SK-N-SH (cell line): ENCODE measurements at regions not wholly inside any gene's neighbourhood (a gene's known extent, or its start where the extent isn't known, plus 50 kb on each side); places are given as distances from the start of the nearest gene placed in this dataset.

Source experiments
- CTCF ChIA-PET: fragments of 300-600, 350-600 bp; formaldehyde crosslinking; extraction: SDS; loops from one replicate; lab custom pipeline; 2021; lab: Yijun Ruan, JAX
- POLR2A ChIA-PET: fragments of 350-600 bp; sonication (Branson Sonifier 250); formaldehyde crosslinking; extraction: SDS; loops from one replicate; lab custom pipeline; 2020; ENCODE audit warnings: antibody characterized with exemption, inconsistent platforms; lab: Yijun Ruan, JAX
- DNase-seq: peaks from one replicate; pipeline ENCODE4 v3.0.0; 2012
- H2AFZ ChIP-seq: fragments of 200-600 bp; sonication (generic); 2 replicates; pipeline ENCODE4 v1.8.1; 2016; ENCODE audit warnings: antibody characterized with exemption, mild to moderate bottlenecking, low read depth
- H3F3A ChIP-seq: fragments of 200-600 bp; sonication (generic); replicated peaks from 2 replicates; pipeline ENCODE3; 2016; ENCODE audit warnings: antibody characterized with exemption, mild to moderate bottlenecking; ENCODE audit not compliant: insufficient read depth
- H3K27ac ChIP-seq, 2 experiments: fragments of 200-500 bp in 1 of 2; fragments of 200-600 bp in 1 of 2; sonication (Bioruptor generic) in 1 of 2; sonication (generic), shearing (Covaris generic) in 1 of 2; 2 replicates each; pipeline versions ENCODE4 v1.5.1 to v1.6.1; 2014 to 2016; ENCODE audit warnings: low read depth in 2 of 2, inconsistent platforms in 1 of 2, low read length in 1 of 2, mild to moderate bottlenecking in 1 of 2, mixed read lengths in 1 of 2
- H3K27me3 ChIP-seq: fragments of 200-600 bp; sonication (generic), shearing (Covaris generic); 2 replicates; pipeline ENCODE4 v1.6.1; 2016; ENCODE audit warnings: mixed run types; ENCODE audit not compliant: insufficient read depth
- H3K36me3 ChIP-seq, 2 experiments: fragments of 200-500 bp in 1 of 2; fragments of 200-600 bp in 1 of 2; sonication (Bioruptor generic) in 1 of 2; sonication (generic) in 1 of 2; replicated peaks in 1 of 2; 2 replicates each; pipeline versions ENCODE3 to v1.5.1; 2014 to 2016; ENCODE audit warnings: low read length in 1 of 2, mild to moderate bottlenecking in 1 of 2; ENCODE audit not compliant: insufficient read depth in 2 of 2, control insufficient read depth in 1 of 2
- H3K4me1 ChIP-seq, 2 experiments: fragments of 200-500 bp in 1 of 2; fragments of 200-600 bp in 1 of 2; sonication (Bioruptor generic) in 1 of 2; sonication (generic), shearing (Covaris generic) in 1 of 2; 2 replicates each; pipeline versions ENCODE4 v1.5.1 to v1.6.1; 2014 to 2016; ENCODE audit warnings: low read depth in 1 of 2, low read length in 1 of 2, mixed run types in 1 of 2; ENCODE audit not compliant: insufficient read depth in 2 of 2, control insufficient read depth in 1 of 2
- H3K4me2 ChIP-seq: fragments of 200-600 bp; sonication (generic), shearing (Covaris generic); 2 replicates; pipeline ENCODE4 v1.6.1; 2017; ENCODE audit warnings: mixed run types
- H3K4me3 ChIP-seq, 2 experiments: fragments of 200-500 bp in 1 of 2; fragments of 200-600 bp in 1 of 2; sonication (Bioruptor generic) in 1 of 2; sonication (generic), shearing (Covaris generic) in 1 of 2; 2 replicates each; pipeline versions ENCODE4 v1.5.1 to v1.8.1; 2014 to 2016; ENCODE audit warnings: low read depth in 2 of 2, inconsistent platforms in 1 of 2, low read length in 1 of 2, mild to moderate bottlenecking in 1 of 2, mixed read lengths in 1 of 2, moderate library complexity in 1 of 2
- H3K79me2 ChIP-seq: fragments of 200-600 bp; sonication (generic); 2 replicates; pipeline ENCODE4 v1.8.1; 2017; ENCODE audit warnings: mild to moderate bottlenecking; ENCODE audit not compliant: insufficient read depth
- H3K9ac ChIP-seq: fragments of 200-600 bp; sonication (generic); 2 replicates; pipeline ENCODE4 v1.6.1; 2017; ENCODE audit warnings: mixed run types
- H3K9me2 ChIP-seq: fragments of 200-600 bp; sonication (generic); 2 replicates; pipeline ENCODE4 v1.6.1; 2017; ENCODE audit warnings: mixed run types
- H3K9me3 ChIP-seq: fragments of 200-600 bp; sonication (generic); 2 replicates; pipeline ENCODE4 v1.6.1; 2017; ENCODE audit warnings: mixed run types, mild to moderate bottlenecking, moderate library complexity
- H4K20me1 ChIP-seq: fragments of 200-600 bp; sonication (generic); 2 replicates; pipeline ENCODE4 v1.6.1; 2017; ENCODE audit warnings: mild to moderate bottlenecking, mixed run types; ENCODE audit not compliant: insufficient read depth
- EP300 ChIP-seq, 2 experiments: IDR thresholded peaks; 2 replicates each; pipeline versions ENCODE4 v1.4.0 to v1.6.1; 2012; ENCODE audit warnings: borderline replicate concordance in 1 of 2, low read depth in 1 of 2, low read length in 1 of 2
- FOXM1 ChIP-seq: IDR thresholded peaks from 2 replicates; pipeline ENCODE4 v1.4.0; 2012; ENCODE audit warnings: low read depth, mild to moderate bottlenecking
- GATA2 ChIP-seq: sonication (generic); formaldehyde crosslinking; IDR thresholded peaks from 2 replicates; pipeline ENCODE4 v1.5.0; 2020; ENCODE audit warnings: mild to moderate bottlenecking, missing genetic modification reagents
- MEF2A ChIP-seq: IDR thresholded peaks from 2 replicates; pipeline ENCODE4 v1.4.0; 2012; ENCODE audit warnings: low read depth, borderline replicate concordance
- MXI1 ChIP-seq: IDR thresholded peaks from 2 replicates; pipeline ENCODE4 v1.6.1; 2012; ENCODE audit warnings: mild to moderate bottlenecking, low read depth, low read length, improper control_type of control experiment
- NFIC ChIP-seq: IDR thresholded peaks from 2 replicates; pipeline ENCODE4 v1.4.0; 2012; ENCODE audit warnings: borderline replicate concordance
- NRF1 ChIP-seq: IDR thresholded peaks from 2 replicates; pipeline ENCODE4 v1.6.1; 2012; ENCODE audit warnings: low read depth, mild to moderate bottlenecking, low read length
- REST ChIP-seq: IDR thresholded peaks from 2 replicates; pipeline ENCODE4 v1.6.1; 2012; ENCODE audit warnings: mild to moderate bottlenecking, low read depth, low read length, moderate library complexity
- RFX5 ChIP-seq: IDR thresholded peaks from 2 replicates; pipeline ENCODE4 v1.6.1; 2012; ENCODE audit warnings: mild to moderate bottlenecking, improper control_type of control experiment, low read length
- RXRA ChIP-seq: IDR thresholded peaks from 2 replicates; pipeline ENCODE4 v1.4.0; 2012; ENCODE audit warnings: low read depth, mild to moderate bottlenecking, borderline replicate concordance
- SIN3A ChIP-seq: IDR thresholded peaks from 2 replicates; pipeline ENCODE4 v1.6.1; 2012; ENCODE audit warnings: low read depth, mild to moderate bottlenecking, low read length, moderate library complexity, borderline replicate concordance
- SMC3 ChIP-seq: IDR thresholded peaks from 2 replicates; pipeline ENCODE4 v1.6.1; 2012; ENCODE audit warnings: low read depth, low read length, improper control_type of control experiment
- TCF12 ChIP-seq: IDR thresholded peaks from 2 replicates; pipeline ENCODE4 v1.4.0; 2012
- TEAD4 ChIP-seq: IDR thresholded peaks from 2 replicates; pipeline ENCODE4 v1.4.0; 2012; ENCODE audit warnings: mild to moderate bottlenecking, borderline replicate concordance; ENCODE audit not compliant: insufficient read depth
- YY1 ChIP-seq: IDR thresholded peaks from 2 replicates; pipeline ENCODE4 v1.4.0; 2012; ENCODE audit warnings: low read depth, mild to moderate bottlenecking
- WGBS: methylation state at CpG from one replicate; pipeline ENCODE4 v1.1.6; 2017; ENCODE audit warnings: low lambda C conversion rate; 5-methylcytosine and 5-hydroxymethylcytosine counted together
- TF ChIP-seq, protein P1 (sequence below): fragments of 150-350 bp; IDR thresholded peaks from 2 replicates; pipeline ENCODE4 v1.6.1; 2016; ENCODE audit warnings: mild to moderate bottlenecking, low read depth, low read length
- TF ChIP-seq, protein P2 (sequence below): IDR thresholded peaks from 2 replicates; pipeline ENCODE4; 2012

DNA sequence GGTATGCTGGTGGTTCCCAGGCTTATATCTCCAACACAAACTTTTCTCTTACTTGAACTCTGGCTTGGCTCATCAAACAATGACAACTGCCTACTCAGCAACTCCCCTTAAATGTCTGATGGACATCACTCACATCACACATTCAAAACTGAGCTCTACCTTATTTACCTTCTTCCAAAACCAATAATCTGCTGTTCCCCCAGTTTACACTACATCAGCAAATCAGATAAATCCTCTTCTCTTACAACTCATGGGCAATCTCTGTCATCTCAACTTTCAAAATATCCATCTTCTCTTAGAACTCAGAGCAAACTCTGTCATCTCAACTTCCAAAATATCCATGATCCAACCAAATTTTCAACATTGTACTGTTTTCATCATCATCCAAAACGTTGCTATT lies 2347.9 kb upstream of the ACO1 start:
- Histone ChIP-seq H3K4me2 (no peak overlapping the region), H3K9me2 (no peaks in the 10 kb centered on the region), H3K4me1 (no peaks in the 10 kb centered on the region), H3K9ac (no peak overlapping the region), H3F3A (no peaks in the 10 kb centered on the region), H4K20me1 (no peaks in the 10 kb centered on the region), H3K27ac (no peak overlapping the region), H3K36me3 (no peaks in the 10 kb centered on the region), H3K4me3 (no peak overlapping the region), H3K79me2 (no peaks in the 10 kb centered on the region), H3K9me3 (no peaks in the 10 kb centered on the region), H3K27me3 (no peaks in the 10 kb centered on the region), H2AFZ (no peak overlapping the region)
- POLR2A ChIA-PET = no interaction called here
- no peak for DNase-seq
- TF ChIP-seq GATA2 (CRISPR knock-in tag) (no peak), MXI1 (no peak), RXRA (no peak), NRF1 (no peak), TCF12 (no peak), MEF2A (no peak), YY1 (no peak), FOXM1 (no peak), SMC3 (no peak), REST (no peak), TEAD4 (no peak), NFIC (no peak), RFX5 (no peak), EP300 (IDR thresholded peaks at IDR 0.05; ENCODE audit: borderline replicate concordance in 1 of 2, low read depth in 1 of 2, low read length in 1 of 2) (no peak), SIN3A (no peak)
- TF ChIP-seq, protein P1, sequence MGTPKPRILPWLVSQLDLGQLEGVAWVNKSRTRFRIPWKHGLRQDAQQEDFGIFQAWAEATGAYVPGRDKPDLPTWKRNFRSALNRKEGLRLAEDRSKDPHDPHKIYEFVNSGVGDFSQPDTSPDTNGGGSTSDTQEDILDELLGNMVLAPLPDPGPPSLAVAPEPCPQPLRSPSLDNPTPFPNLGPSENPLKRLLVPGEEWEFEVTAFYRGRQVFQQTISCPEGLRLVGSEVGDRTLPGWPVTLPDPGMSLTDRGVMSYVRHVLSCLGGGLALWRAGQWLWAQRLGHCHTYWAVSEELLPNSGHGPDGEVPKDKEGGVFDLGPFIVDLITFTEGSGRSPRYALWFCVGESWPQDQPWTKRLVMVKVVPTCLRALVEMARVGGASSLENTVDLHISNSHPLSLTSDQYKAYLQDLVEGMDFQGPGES = no peak
- TF ChIP-seq, protein P2, sequence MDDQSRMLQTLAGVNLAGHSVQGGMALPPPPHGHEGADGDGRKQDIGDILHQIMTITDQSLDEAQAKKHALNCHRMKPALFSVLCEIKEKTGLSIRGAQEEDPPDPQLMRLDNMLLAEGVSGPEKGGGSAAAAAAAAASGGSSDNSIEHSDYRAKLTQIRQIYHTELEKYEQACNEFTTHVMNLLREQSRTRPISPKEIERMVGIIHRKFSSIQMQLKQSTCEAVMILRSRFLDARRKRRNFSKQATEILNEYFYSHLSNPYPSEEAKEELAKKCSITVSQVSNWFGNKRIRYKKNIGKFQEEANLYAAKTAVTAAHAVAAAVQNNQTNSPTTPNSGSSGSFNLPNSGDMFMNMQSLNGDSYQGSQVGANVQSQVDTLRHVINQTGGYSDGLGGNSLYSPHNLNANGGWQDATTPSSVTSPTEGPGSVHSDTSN = no peak
- WGBS = 69% methylated on average over 1 of the region's 1 CpG
- CTCF ChIA-PET = no interaction called here
